ENCODE measurements at regions not wholly inside any gene's neighbourhood (a gene's known extent, or its start where the extent isn't known, plus 50 kb on each side); places are given as distances from the start of the nearest gene placed in this dataset.

GRCh38 chr5:156119692-156120091, 207.3 kb upstream of the SGCD start:
- no peak for DNase-seq (ENCODE audit: low read depth)
- TF ChIP-seq, protein P1, sequence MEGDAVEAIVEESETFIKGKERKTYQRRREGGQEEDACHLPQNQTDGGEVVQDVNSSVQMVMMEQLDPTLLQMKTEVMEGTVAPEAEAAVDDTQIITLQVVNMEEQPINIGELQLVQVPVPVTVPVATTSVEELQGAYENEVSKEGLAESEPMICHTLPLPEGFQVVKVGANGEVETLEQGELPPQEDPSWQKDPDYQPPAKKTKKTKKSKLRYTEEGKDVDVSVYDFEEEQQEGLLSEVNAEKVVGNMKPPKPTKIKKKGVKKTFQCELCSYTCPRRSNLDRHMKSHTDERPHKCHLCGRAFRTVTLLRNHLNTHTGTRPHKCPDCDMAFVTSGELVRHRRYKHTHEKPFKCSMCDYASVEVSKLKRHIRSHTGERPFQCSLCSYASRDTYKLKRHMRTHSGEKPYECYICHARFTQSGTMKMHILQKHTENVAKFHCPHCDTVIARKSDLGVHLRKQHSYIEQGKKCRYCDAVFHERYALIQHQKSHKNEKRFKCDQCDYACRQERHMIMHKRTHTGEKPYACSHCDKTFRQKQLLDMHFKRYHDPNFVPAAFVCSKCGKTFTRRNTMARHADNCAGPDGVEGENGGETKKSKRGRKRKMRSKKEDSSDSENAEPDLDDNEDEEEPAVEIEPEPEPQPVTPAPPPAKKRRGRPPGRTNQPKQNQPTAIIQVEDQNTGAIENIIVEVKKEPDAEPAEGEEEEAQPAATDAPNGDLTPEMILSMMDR (conservative IDR thresholded peaks at IDR 0.05; ENCODE audit: low read depth, low read length), result no peak
- H3K4me3 ChIP-seq (ENCODE audit: low read depth, low read length), result no peak overlapping the region

DNA sequence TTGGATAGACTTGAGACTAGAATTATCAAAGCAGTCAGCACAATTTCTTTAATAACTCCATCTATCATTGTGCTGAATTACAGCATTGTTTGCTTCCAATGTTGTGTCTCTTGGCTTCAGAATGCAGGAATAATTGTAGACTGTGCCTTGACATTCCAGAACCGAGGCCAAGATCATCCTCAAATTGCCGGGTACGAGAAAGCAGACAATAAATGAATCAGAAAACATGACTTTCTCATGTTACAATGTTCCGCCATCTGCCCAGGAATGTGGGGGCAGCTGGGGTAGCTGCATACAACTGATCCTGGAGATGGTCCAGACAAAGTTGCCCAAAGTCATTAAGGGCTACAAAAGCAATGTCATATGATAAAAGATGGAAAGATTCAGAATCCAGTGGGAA, 206.2 kb upstream of the SGCD start:
- TF ChIP-seq, protein P1 (conservative IDR thresholded peaks at IDR 0.05; ENCODE audit: low read depth, low read length), result no peak
- H3K4me3 ChIP-seq (ENCODE audit: low read depth, low read length), result no peak overlapping the region
- no peak for DNase-seq (ENCODE audit: low read depth)

DNA sequence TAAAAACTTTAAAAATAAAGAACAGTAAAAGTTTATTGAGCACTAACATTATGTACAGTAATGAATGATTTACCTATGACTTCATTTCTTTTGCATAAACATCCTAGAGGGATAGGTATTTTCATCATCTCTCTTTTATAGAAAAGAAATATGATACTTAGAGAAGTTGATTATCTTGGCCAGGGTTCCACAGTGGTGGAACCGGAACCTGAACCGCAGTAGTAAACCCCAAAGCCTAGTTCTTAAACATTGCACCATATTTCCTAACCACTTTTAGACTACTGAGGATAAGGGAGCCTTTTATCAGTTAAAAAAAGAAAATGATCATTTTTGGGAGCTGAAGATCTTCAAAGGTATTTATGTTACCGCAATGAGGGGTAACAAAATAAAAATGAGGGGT, 205.7 kb upstream of the SGCD start:
- TF ChIP-seq, protein P1 (conservative IDR thresholded peaks at IDR 0.05; ENCODE audit: low read depth, low read length), result no peak
- peak; percentile 4 for DNase-seq (ENCODE audit: low read depth)
- H3K4me3 ChIP-seq (ENCODE audit: low read depth, low read length), result no peak overlapping the region

- DNase-seq (ENCODE audit: low read depth), result no peak
- H3K4me3 ChIP-seq (ENCODE audit: low read depth, low read length), result no peak overlapping the region
- TF ChIP-seq, protein P1 (conservative IDR thresholded peaks at IDR 0.05; ENCODE audit: low read depth, low read length), result no peak
Measured at GRCh38 chr5:156121882-156122281, 205.1 kb upstream of the SGCD start.

DNA sequence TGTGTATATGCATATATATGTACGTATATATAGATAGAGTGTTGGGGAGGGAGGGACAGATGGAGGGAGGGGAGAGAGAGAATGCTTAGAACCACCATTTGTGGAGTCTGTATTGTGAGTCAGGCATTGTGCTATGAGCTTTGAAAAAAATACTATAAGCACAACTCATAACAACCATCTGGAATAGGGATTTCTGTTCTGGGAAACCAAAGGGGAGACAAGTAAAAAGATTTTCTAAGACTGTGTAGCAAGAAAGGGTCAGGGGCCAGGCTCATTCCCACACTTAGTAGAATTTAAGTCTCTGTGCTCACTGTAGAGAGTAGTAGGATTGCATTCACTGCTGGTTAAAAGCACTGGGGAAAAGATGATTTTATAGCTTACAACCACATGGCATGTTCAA, 202.3 kb upstream of the SGCD start:
- TF ChIP-seq, protein P1 (conservative IDR thresholded peaks at IDR 0.05; ENCODE audit: low read depth, low read length), result no peak
- no peak for DNase-seq (ENCODE audit: low read depth)
- no peak overlapping the region for H3K4me3 ChIP-seq (ENCODE audit: low read depth, low read length)

DNA sequence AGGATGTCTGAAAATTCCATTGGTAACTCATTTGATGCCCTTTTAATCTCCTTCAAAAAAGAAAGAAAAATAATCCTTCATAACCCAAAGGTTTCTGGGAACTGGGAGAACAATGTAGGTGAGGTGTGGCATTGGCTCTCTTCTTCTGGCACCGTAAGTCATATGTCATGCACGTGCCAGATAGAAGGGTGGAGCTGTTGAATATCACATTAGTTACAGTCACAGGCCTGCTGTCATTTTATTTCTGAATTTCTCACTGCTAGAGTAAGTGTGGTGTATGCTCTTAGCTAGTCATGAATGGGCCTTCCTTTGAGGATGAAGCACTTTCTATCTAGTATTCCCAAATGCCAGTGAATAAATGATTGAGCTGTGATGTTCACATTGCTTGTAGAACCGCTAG, 201.8 kb upstream of the SGCD start:
- no peak for DNase-seq (ENCODE audit: low read depth)
- no peak overlapping the region for H3K4me3 ChIP-seq (ENCODE audit: low read depth, low read length)
- TF ChIP-seq, protein P1 (conservative IDR thresholded peaks at IDR 0.05; ENCODE audit: low read depth, low read length), result no peak

DNA sequence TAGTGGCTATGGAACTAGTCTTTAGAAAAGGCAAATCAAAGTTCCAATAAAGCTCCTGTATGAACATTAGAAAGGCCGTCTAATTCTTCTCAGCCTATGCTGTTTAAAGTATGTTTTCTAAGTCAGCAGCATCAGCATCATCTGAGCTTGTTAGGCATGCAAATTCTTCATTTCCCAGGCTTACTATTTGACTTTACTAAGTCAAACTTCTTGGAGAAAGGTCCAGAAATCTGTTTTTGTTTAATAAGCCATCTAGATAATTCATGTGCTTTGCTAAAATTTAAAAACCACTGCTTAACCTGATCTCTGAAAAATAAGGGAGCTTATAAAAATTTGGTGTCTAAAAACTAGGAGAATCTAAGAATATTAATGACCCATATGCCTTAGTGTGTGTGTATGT, 200.2 kb upstream of the SGCD start:
- TF ChIP-seq, protein P1 (conservative IDR thresholded peaks at IDR 0.05; ENCODE audit: low read depth, low read length), result no peak
- H3K4me3 ChIP-seq (ENCODE audit: low read depth, low read length), result no peak overlapping the region
- no peak for DNase-seq (ENCODE audit: low read depth)

Data from choroid plexus epithelial cell (primary cell).